ENCODE measurements at regions not wholly inside any gene's neighbourhood (a gene's known extent, or its start where the extent isn't known, plus 50 kb on each side); places are given as distances from the start of the nearest gene placed in this dataset.
"Not testable (repeated sequence)": the region's sequence is repeated elsewhere in the genome, so short reads cannot be mapped to it uniquely, and the experiment has no call there.

DNA sequence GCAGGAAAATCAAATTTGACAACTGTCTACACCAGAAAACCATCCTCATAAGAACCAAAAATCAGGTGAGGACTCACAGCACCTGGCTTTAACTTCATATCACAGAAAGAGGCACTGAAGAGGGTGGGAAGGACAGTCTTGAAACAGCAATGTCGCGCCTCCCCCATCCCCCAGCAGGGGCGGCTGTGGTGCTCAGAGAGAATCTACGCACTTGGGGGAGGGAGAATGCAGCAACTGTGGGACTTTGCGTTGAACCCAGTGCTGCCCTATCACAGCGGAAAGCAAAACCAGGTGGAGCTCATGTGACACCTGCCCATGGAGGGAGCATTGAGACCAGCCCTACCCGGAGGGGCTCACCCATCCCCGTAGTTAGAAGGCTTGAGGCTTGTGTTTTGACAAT, 191.8 kb downstream of the MSX2 start:
- no peak for DNase-seq

DNA sequence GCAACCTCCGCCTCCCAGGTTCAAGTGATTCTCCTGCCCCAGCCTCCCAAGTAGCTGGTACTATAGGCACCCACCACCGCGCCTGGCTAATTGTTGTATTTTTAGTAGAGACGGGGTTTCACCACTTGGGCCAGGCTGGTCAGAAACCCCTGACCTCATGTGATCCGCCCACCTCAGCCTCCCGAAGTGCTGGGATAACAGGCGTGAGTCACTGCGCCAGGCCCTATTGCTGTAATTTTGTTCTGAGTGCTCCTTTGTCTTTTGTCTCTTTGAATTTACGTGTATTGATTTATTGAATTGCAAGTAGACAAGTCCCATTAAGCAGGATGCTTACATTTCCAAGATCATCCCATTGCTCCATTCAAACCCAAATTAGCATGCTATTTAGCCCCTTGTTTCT, 186.7 kb downstream of the MSX2 start:
- no peak for DNase-seq

DNA sequence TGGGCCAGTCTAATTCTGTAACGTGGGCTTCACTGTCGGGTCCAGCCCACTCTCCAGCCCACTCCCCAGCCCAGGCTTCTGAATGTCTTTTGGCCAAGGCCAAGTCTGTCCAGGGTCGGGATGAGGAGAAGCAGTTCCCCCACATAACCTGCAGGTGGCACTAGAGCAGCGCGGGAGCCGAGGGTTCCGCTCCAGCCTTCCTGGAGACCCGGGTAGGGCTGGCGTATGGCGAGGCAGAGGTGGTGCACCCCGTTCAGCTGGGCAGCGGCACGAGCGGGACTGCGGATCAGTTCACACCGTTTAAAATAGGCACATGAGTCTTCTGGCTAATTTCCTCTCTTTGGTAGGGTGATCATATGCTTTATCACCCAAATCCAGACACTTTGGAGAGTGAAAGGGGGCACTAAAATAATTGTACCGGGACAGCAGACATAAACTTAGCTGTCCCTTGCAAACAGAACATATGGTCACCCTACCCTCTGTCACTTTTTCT, 185.9 kb downstream of the MSX2 start:
- peak; percentile 40 for DNase-seq

DNA sequence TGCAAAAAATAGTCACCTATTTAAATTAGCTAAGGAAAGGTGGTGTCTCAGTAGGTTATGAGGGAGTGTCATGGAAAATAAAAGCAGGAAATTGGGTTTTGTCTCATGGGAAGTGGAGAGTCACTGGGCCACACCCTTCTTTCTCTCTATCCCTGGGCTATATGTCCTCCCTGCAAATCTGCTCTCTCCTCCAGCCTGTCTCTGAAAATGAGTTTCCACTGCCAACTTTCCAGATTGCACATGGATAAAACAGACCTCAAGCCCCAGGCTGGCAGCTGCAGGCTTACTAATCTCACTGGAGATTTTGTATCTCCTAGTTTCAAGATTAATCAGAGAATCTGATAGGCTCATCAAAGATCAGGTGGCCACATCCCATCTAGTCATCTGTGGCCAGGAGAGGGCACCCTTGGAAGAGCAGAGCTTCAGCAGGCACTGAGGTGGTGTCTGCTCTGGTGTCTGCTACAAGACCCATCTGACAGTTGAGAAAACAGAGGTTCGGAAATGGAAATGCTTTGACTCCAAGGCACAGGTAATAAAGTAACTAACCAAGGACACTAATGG, 178.9 kb downstream of the MSX2 start:
- DNase-seq = no peak

DNA sequence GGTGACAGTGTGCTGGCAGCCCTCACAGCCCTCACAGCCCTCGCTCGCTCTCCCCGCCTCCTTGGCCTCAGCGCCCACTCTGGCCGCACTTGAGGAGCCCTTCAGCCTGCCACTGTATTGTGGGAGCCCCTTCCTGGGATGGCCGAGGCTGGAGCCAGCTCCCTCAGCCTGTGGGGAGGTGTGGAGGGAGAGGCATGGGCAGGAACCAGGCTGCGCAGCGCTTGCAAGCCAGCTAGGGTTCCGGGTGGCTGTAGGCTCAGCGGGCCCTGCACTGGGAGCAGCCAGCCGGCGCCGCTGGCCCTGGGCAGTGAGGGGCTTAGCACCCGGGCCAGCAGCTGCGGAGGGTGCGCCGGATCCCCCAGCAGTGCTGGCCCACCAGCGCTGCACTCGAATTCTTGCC, 177.0 kb downstream of the MSX2 start:
- DNase-seq = no peak

DNA sequence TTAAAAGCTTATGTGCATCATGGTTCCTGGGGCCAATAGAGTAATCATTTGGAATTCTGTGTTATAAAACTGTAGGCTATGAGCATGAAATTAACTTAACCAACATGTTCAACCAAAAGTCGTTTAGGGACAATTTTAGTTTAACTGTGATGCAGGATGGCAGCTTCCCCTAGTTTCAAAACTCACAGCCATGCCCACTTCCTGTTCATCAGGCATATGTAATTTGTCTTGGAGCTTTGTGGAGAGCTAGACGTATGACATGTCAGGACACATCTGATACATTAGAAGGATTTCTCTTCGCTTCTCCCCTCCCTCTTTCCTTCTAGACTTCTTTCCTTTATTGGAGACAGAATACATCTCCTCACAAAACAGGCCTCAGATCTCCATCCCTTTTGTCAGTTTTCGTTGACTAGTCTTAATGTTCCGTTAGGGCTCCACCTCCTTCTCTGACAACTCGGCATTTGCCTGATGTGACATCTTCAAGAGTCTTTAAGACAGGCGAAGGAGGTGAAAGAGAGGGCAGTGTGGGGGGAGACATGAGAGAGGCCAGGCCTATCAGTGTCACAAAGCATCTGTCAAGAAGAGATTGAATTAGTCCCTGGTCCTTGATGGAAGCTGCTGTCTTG, 176.0 kb downstream of the MSX2 start:
- DNase-seq = no peak

DNA sequence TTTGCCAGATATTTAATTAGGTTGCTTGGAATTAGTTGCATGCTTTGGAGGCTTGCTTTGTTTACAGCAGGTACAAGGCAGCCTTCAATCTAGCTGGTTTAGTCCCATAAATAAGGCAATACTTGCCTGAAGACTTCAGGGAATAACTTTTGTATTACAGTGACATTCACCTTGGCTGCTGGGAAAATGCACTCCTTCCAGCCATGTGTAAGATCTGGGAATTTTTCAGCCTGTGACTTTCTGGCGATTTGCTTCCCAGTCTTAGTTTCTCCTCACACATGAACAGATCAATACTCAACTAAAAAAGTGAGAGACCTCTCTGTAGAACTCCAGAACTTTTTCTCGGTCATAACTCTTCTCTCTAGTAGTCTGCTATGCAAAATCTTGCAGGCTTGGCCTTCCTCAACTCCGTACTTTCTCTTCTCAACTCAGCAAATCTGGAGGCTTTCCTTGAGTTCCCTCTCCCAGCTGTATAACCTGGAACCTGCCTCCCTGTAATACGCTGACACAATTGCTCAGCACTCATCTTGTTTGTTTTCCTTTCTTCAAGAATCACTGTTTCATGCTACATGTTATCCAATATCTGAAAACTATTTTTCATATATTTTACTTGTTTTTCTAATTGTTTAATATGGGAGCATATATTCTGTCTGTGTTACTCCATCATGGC, 173.0 kb downstream of the MSX2 start:
- DNase-seq = no peak

DNA sequence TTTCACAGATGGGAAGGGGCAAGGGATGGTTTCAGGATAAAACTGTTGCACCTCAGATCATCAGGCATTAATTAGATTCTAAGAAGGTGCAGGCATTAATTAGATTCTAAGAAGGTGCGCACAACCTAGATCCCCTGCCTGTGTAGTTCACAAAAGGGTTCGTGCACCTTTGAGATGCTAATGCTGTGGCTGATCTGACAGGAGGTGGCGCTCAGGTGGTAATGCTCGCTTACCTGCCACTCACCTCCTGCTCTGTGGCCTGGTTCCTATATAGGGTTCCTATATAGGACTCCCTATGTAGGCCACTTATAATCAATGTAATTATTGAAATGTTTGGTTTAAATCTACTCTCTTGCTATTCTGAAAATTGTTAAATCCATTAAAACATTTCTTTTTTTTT, 171.0 kb downstream of the MSX2 start:
- no peak for DNase-seq

DNA sequence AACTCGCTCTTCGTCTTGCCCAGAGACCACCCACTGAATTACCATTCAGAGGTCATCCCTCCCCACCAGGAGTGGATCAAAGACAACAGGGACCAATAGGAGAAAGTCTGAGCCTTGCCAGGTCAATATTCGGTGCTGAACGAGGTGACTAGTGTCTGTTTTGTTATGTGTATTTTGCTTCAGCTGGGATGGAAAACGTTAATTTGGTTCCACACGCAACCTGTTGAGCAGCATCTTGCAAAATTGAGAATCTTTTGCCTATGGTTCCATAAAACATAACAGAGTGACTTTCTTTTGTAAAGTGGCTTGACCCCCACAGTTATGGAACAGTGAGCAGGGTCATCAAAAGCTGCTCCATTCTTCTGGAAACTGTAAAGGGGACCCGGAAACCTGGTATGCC, 168.4 kb downstream of the MSX2 start:
- no peak for DNase-seq

DNA sequence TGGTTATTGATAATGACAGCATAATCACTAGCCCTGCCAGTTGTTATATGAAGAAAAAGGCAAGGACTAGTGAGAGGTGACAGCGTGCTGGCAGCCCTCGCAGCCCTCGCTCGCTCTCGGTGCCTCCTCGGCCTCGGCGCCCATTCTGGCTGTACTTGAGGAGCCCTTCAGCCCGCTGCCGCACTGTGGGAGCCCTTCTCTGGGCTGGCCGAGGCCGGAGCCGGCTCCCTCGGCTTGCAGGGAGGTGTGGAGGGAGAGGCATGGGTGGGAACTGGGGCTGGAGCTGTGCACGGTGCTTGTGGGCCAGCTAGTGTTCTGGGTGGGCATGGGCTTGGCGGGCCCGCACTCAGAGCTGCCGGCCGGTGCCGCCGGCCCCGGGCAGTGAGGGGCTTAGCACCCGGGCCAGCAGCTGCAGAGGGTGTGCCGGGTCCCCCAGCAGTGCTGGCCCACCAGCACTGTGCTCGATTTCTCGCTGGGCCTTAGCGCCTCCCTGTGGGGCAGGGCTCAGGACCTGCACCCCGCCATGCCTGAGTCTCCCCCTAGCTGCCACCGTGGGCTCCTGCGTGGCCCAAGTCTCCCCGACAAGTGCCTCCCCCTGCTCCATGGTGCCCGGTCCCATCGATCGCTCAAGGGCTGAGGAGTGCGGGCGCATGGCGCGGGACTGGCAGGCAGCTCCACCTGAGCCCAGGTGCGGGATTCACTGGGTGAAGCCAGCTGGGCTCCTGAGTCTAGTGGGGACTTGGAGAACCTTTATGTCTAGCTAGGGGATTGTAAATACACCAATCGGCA, 156.2 kb downstream of the MSX2 start:
- DNase-seq = not testable (repeated sequence)

DNA sequence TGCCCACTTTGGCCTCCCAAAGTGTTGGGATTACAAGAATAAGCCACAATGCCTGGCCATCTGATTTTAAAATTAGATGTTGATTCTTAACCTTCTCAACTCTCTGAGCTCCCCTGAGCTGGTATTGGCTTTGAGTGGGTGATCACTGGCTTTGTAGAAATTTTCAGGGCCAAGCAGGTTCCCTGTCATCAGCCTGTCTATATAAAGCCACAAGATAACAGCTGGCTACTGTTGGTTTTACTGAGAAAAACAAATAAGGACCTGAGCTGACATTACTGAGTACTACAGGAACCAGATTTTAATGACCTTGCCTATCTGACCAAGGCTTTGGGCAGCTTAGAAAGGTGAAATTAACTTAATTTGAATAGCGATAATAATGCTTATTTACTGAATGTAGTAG, 153.6 kb downstream of the MSX2 start:
- no peak for DNase-seq

DNA sequence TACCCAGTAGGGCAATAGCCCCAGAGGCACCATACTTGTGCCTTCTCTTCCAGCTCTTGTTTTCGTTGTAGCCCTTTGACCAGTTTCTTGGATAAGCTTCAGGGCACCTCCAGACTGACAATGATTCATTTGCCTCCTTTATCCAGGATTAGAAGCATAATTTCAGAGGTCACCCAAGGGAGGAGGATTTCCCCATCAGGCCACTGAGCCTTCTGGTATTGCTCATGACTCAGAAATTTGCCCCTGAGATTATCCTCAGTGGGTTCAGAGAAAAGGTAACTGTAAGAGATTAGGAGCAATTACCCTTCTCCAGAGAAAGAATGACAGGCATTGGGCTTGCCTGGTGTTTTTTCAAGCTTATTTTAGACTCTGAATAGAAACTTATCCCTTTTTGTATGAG, 147.9 kb downstream of the MSX2 start:
- no peak for DNase-seq

DNA sequence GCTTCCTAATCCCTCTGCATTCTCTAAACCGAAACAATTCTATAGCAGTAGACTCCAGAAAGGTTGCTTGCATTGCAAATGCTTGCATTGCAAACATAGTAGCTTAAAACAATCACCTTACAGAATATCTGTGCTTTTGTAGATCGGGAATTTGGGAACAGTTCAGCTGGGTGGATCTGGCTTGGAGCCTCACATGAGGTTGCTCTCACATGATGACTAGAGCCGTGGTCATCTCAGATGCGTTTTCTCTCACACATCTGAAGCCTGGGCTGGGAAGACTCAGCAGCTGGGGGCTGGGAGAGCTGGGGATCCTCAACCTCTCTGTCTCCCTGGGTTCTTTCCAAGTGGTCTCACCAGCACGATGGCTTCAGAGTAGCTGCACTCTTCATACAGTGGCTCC, 127.8 kb downstream of the MSX2 start:
- DNase-seq = no peak

DNA sequence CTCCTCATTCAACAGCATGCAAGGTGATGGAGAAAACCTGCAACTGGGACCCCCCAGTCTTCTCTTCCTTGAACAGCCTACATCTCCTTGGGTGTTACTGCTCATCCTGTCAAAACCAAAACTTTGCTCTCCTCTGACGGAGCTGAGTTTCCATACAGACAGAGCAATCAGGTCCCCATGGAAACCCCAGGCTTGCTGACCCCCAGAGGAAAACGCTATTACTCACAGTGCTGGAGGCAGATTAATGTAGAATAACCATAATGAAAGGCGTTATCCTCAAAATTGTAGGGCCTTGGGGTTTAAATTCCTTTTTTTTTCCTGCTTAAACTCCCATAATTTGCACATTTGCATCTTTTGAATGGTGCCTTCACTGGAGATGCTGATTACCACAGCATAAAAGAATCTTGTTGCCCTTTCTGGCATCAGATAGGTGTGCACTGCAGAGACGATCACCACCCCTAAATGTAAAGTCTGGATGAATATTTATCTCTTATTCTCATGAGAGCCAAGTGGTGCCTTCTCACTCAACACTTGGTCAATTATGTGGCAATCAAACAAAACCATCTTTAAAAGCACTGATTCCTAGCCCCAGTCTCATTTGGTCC, 126.3 kb downstream of the MSX2 start:
- DNase-seq = no peak

DNA sequence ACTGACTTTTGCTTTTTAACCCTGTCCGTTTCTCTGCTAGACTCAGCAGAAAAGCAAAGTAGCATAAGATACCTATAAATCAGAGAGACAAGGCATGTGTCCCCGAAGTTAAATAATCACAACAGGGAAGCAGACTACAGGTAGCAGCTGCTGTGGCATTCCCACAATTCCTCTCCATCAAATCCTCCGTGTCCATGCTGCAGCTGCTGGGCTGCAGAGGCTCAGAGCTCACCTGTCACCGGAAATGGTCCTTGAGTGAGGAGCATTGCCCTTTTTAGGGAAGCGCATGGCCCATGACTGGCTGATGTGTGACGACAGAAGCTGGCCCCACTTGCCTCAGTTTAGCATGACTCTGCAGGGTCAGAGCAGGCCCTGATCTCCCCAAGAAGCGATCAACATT, 125.0 kb downstream of the MSX2 start:
- no peak for DNase-seq

DNA sequence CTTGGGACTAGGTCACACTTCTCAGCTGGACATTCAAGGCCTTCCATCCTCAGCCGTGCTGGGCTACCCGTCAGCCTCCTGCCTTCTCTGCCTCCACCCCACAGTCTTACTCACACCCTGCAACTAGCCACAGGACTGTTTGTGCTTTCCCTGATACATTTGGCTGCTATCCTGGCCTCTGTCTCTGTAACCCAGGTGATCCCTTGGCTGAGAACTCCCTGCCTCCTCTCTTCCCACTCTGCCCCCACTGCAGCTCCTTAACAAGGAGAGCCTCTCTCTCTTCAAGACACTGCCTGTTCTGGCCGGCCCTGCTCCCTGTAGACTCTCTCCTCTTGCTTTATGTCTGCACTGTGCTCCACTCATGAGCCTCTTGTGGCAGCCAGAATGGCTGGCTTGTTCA, 120.6 kb downstream of the MSX2 start:
- no peak for DNase-seq

DNA sequence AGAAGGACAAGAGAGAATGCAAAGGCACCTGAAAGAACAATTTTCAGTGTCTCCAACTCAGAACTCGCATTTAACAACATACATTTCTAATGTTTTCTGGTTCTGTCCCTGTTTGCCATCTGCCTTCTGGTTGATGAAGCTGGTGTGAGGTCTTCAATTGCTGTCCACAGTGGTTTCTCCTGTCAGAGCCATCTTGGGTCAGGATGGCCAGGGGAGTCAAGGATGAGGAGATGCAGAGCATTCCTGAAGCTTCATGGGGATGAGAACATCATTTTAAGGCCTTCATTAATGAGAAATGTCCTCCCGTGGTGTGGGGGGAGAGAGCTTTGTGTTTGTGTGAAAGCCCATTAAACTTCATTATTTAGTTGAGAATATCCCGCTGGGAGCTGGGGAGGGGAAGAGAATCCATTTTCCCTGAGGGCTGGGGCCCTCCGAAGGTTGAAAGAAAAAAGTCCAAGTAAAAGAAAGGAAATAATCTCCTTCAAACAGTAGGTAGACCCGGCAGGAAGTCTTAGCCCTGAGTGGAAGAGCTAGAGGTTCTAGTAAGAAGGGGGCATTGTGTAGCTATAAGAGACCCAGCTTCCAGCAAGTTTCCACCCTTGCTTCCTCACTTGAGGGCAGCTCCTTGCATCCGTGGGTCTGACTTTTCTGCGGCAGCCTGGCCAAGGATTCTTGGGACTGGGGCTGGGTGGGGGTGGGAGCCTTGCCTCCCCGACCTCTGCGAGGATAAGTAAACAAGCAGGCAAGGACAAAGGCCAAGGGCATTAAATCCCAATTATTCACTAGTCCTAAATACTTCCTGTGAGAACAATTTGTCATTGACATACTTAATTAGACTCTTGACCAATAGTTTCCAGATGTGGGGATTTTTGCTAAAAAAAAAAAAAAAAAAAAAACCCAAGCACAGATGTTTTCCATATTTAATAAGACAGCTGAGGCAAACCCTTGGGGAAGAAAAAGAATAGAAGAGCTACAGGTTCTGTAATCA, 119.2 kb downstream of the MSX2 start:
- no peak for DNase-seq

DNA sequence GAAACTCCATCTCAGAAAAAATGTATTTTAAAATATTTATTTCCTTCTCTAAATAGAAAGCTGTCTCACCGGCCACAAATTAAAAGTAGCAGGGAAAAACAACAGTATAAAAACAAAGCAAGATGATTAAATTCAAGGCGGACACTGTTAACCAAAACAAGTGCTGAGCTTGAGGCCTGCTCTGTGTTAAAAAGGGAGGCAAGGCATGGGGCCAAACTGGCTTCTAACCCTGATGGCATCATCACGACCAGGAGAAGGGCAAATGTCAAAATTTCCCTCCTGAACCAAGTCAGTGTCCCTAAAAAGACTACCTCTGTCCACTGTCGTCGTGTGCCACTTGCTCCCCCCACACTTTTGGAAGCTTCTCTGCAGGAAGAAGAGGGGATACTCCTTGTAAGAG, 116.1 kb downstream of the MSX2 start:
- no peak for DNase-seq

DNA sequence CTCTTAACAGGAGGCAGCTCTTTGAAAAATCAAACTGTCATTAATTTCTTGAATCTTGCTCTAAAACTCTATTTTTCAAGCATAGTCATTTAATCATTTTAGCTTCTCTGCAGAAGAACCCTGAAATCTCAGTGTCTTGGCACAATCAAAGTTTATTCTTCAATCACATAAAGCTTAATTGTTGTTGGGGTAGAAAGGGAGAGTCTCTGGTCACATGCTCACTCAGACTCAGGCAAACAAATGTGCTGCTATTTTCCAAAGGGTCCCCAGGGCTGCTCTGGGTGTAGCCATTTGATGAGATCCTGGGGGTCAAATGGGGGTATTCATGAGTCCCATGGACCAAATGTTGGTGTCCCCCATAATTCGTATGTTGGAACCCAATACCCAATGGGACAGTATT, 114.8 kb downstream of the MSX2 start:
- no peak for DNase-seq

DNA sequence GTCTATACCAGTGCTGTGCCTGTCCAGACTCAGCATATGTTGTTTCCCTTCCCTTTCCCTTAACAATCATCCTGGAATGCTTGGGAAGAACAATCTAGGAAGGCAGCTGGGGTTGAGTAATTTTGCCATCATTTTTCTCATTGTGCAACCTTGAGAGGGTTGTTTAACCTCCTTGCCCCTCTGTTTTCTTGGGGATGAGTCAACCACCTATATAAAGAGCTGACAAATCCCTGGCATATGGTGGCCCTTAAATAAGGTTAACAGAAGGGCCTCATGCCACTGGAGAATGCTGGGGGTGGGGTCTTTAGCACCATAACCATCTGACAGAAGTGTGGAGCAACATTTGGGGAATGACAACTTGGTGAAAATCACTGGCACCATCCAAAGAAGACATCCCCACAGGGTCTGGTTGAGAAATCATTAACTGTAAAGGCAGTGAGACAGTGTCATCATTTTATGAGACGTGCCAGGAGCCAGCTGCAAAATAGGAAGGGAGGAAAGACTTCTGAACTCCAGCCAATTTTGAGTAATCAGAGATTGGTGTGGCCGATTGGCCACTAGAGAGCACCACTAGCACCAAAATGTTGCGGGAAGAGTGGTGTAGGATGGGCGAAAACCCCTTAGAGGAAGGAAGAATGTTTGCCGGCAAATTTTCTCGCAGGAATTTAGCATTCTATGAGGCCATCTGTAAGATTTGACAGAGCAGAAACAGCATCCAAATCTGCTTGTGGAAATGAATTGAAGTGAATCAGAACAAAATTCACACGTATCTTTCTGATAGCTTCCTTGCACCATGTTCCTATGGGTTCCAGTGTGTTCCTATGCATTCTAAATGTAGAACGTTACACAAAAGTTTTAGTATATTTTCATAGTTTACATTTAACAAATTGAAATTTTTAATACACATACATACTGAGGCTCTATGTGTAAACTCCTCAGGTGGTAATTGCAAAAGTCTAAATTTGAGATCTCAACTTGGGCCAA, 113.8 kb downstream of the MSX2 start:
- no peak for DNase-seq

Measured in occipital lobe (tissue), 1 donor.